T-cell (primary cell): ENCODE measurements at regions not wholly inside any gene's neighbourhood (a gene's known extent, or its start where the extent isn't known, plus 50 kb on each side); places are given as distances from the start of the nearest gene placed in this dataset.

Source experiments
- ATAC-seq, 4 experiments: fragments of 200-7000 bp in 3 of 4; fragments of 150-1000 bp in 1 of 4; cut with Tn5 transposase; replicated peaks in 1 of 4; 1 replicate in 3 of 4; 2 replicates in 1 of 4; pipeline ENCODE4 v1.10.0; 2021; ENCODE audit warnings: moderate library complexity in 3 of 4, mild to moderate bottlenecking in 2 of 4, moderate number of reproducible peaks in 1 of 4
- CTCF ChIA-PET, 2 donors: fragments of 300-600 bp; sonication (Branson Sonifier 250); formaldehyde crosslinking; loops; one replicate each; lab custom pipeline; 2022; ENCODE audit warnings: antibody characterized with exemption in 2 of 2; lab: Charles Lee
- POLR2A ChIA-PET, 2 donors: fragments of 300-600 bp; sonication (Branson Sonifier 250); formaldehyde crosslinking; loops; one replicate each; lab custom pipeline; 2022; ENCODE audit warnings: antibody characterized with exemption in 2 of 2; lab: Charles Lee
- DNase-seq, 35 experiments: peaks; one replicate each; pipeline versions ENCODE4 v3.0.0 to v3.0.0-alpha.2; 2013 to 2023
- H3K27ac ChIP-seq: one replicate; pipeline ENCODE4 v1.5.1; 2013; ENCODE audit warnings: low read length
- H3K27me3 ChIP-seq, 2 experiments: replicated peaks in 1 of 2; 1 replicate in 1 of 2; 2 replicates in 1 of 2; pipeline versions ENCODE4 v1.6.1 to v1.7.0; 2013; ENCODE audit warnings: low read length in 1 of 2, mixed read lengths in 1 of 2; ENCODE audit not compliant: control insufficient read depth in 2 of 2, insufficient read depth in 2 of 2; ENCODE audit errors: extremely low read depth in 1 of 2
- H3K36me3 ChIP-seq, 2 donors: 1 replicate in 1 of 2; 2 replicates in 1 of 2; pipeline versions ENCODE4 v1.6.1 to v1.7.0; 2013; ENCODE audit warnings: low read length in 1 of 2; ENCODE audit not compliant: control insufficient read depth in 2 of 2, insufficient read depth in 1 of 2; ENCODE audit errors: extremely low read depth in 1 of 2
- H3K4me1 ChIP-seq, 2 experiments: 1 replicate in 1 of 2; 2 replicates in 1 of 2; pipeline versions ENCODE4 v1.6.1 to v1.7.0; 2013; ENCODE audit warnings: low read length in 2 of 2, mixed read lengths in 1 of 2; ENCODE audit not compliant: insufficient read depth in 2 of 2, control insufficient read depth in 1 of 2; ENCODE audit errors: extremely low read depth in 1 of 2
- H3K4me3 ChIP-seq, 2 donors: 1 replicate in 1 of 2; 2 replicates in 1 of 2; pipeline versions ENCODE4 v1.5.1 to v1.7.0; 2013; ENCODE audit warnings: mild to moderate bottlenecking in 2 of 2, low read length in 1 of 2, moderate library complexity in 1 of 2; ENCODE audit not compliant: control insufficient read depth in 1 of 2; ENCODE audit errors: extremely low read depth in 1 of 2
- H3K9me3 ChIP-seq: 2 replicates; pipeline ENCODE4 v1.7.0; 2013
- H3K27ac Mint-ChIP-seq, 2 donors: one replicate each; pipeline ENCODE4 v1.8.0; 2020 to 2021; ENCODE audit warnings: mild to moderate bottlenecking in 2 of 2, mixed read lengths in 2 of 2
- H3K27me3 Mint-ChIP-seq, 2 donors: one replicate each; pipeline ENCODE4 v1.8.0; 2021 to 2022; ENCODE audit warnings: mixed read lengths in 2 of 2
- H3K36me3 Mint-ChIP-seq: one replicate; pipeline ENCODE4 v1.8.0; 2021; ENCODE audit warnings: mixed read lengths
- H3K4me1 Mint-ChIP-seq, 3 donors: one replicate each; pipeline ENCODE4 v1.8.0; 2020 to 2022; ENCODE audit warnings: mixed read lengths in 3 of 3, mild to moderate bottlenecking in 1 of 3
- H3K4me3 Mint-ChIP-seq, 3 donors: one replicate each; pipeline ENCODE4 v1.8.0; 2020 to 2022; ENCODE audit warnings: mild to moderate bottlenecking in 3 of 3, mixed read lengths in 3 of 3, moderate library complexity in 3 of 3
- H3K9me3 Mint-ChIP-seq, 3 donors: one replicate each; pipeline ENCODE4 v1.8.0; 2020 to 2022; ENCODE audit warnings: mixed read lengths in 3 of 3
- WGBS: methylation state at CpG from one replicate; pipeline ENCODE4 v1.1.5; 2013; ENCODE audit warnings: missing lambda C conversion rate; ENCODE audit not compliant: insufficient coverage; 5-methylcytosine and 5-hydroxymethylcytosine counted together

DNA sequence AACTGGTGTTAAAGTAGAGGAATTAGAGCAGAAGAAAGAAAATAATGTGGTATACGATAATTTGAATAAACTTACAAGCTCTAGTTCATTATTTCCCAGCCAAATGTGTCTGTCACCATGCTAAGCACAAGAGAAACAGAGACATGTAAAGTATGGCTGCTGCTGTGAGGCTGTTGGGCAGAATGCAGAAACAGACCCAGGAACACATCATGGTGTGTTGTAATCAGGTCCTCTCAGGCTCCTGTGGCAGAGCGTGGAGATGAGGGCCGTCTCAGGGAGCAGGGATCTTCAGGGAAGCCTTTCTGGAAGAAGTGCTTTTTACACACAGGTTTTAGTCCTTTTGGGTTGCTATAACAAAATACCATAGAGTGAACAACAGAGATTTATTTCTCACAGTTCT is 710.7 kb upstream of the SGCG start:
- no peaks in the 10 kb centered on the region for H3K27me3 ChIP-seq
- no peak for DNase-seq
- ChIA-PET POLR2A (no interaction called here), CTCF (no interaction called here)
- H3K27ac Mint-ChIP-seq, result no peak overlapping the region
- ATAC-seq, result no peak
- no peaks in the 10 kb centered on the region for H3K4me1 Mint-ChIP-seq
- H3K27ac ChIP-seq, result no peak overlapping the region
- no peaks in the 10 kb centered on the region for H3K9me3 ChIP-seq
- H3K36me3 ChIP-seq, result no peaks in the 10 kb centered on the region
- H3K4me3 ChIP-seq, result no peak overlapping the region
- no peaks in the 10 kb centered on the region for H3K4me1 ChIP-seq
- no peaks in the 10 kb centered on the region for H3K9me3 Mint-ChIP-seq
- no peaks in the 10 kb centered on the region for H3K27me3 Mint-ChIP-seq
- WGBS, result no CpG with 5 or more reads among the region's 3 CpGs
- H3K4me3 Mint-ChIP-seq, result no peak overlapping the region
- no peaks in the 10 kb centered on the region for H3K36me3 Mint-ChIP-seq

DNA sequence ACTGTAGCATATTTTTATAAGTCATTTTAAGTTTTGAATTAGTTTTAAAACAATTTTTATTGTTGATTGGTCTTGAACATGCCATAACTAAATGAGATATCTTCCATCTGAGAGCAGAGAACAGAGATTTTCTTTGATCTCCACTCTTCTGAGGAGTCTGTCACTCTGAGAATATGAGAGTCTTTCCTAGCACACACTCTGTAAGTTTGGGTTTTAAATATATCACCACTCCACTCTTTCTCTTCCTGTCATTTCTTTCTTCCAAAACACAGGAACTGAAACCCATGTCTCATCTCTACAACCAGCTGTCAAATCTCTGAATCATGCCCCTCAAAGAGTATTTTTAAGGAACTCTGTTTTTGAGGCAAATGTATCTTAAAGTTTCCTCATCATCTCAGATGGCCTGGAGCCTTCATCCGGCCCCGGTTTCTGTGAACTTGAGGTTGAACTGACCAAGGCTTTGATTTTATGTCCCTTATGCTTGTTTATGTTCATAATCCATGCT is 698.2 kb upstream of the SGCG start:
- no peak for DNase-seq
- no CpG with 5 or more reads among the region's 2 CpGs for whole genome bisulfite sequencing
- Histone ChIP-seq H3K36me3 (no peaks in the 10 kb centered on the region), H3K9me3 (peaks cover 3% of the 10 kb centered on the region), H3K4me1 (no peaks in the 10 kb centered on the region), H3K27ac (no peak overlapping the region), H3K4me3 (no peak overlapping the region), H3K27me3 (no peaks in the 10 kb centered on the region)
- H3K36me3 Mint-ChIP-seq, result no peaks in the 10 kb centered on the region
- H3K27me3 Mint-ChIP-seq, result no peaks in the 10 kb centered on the region
- no peak overlapping the region for H3K4me3 Mint-ChIP-seq
- peaks cover 0 to 7% (median 0%) of the 10 kb centered on the region in 3 donors for H3K9me3 Mint-ChIP-seq
- ChIA-PET CTCF (no interaction called here), POLR2A (no interaction called here)
- H3K4me1 Mint-ChIP-seq, result no peaks in the 10 kb centered on the region
- no peak overlapping the region for H3K27ac Mint-ChIP-seq
- no peak for ATAC-seq

DNA sequence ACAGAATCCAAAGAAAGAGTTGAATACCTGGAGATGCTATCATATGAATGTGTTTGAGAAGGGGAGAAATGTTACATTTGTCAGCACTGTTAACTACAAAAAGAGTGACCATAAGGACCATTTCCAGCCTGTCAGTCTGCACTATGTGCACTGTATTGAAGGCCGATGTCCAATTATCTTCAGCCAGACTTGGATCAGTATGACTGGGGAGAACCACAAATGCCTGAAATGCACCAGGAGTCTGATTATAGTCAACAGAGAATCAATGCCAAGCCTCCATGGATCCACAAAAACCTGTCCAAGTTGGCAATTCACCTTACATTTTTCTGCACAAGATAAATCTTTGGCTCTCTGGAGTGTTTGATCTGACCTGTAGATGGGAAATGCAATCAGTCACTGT is 697.5 kb upstream of the SGCG start:
- no peaks in the 10 kb centered on the region for H3K4me1 Mint-ChIP-seq
- POLR2A ChIA-PET, result no interaction called here

DNA sequence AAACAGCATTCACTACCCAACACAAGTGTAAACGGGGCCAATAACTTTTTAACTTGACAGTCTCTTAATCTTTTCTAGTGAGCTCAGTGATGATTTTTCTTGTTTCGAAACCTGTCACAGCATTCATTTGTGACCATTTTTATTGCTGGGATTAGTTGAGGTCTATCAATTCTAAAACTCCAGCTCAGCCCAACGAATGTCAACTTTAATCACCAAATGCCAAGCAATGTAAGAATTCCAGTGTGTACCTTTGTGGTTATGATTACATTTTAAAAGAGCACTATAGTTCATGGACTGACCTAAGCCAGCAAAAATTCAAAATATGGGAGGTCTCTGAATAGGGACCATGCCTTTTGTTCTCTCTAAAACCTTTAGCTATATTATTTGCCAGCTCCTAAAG is 694.3 kb upstream of the SGCG start:
- H3K9me3 ChIP-seq, result no peaks in the 10 kb centered on the region
- no peaks in the 10 kb centered on the region for H3K36me3 ChIP-seq
- no peak overlapping the region for H3K27ac ChIP-seq
- no peaks in the 10 kb centered on the region for H3K36me3 Mint-ChIP-seq
- no peaks in the 10 kb centered on the region for H3K27me3 Mint-ChIP-seq
- no peak overlapping the region for H3K4me3 ChIP-seq
- ChIA-PET POLR2A (no interaction called here), CTCF (no interaction called here)
- no peak for ATAC-seq
- no peaks in the 10 kb centered on the region for H3K27me3 ChIP-seq
- no peak overlapping the region for H3K4me3 Mint-ChIP-seq
- no CpG with 5 or more reads among the region's 3 CpGs for WGBS
- DNase-seq, result no peak
- H3K27ac Mint-ChIP-seq, result no peak overlapping the region
- H3K4me1 ChIP-seq, result no peaks in the 10 kb centered on the region
- peaks cover 0 to 5% (median 0%) of the 10 kb centered on the region in 3 donors for H3K9me3 Mint-ChIP-seq
- H3K4me1 Mint-ChIP-seq, result no peaks in the 10 kb centered on the region

More for the DNA sequence above, 697.5 kb upstream of the SGCG start:
- Histone ChIP-seq H3K27me3 (no peaks in the 10 kb centered on the region), H3K4me1 (no peaks in the 10 kb centered on the region), H3K27ac (no peak overlapping the region), H3K4me3 (no peak overlapping the region), H3K36me3 (no peaks in the 10 kb centered on the region), H3K9me3 (peaks cover 3% of the 10 kb centered on the region)
- Mint-ChIP-seq H3K4me3 (no peak overlapping the region), H3K27ac (no peak overlapping the region), H3K9me3 (peaks cover 0 to 7% (median 0%) of the 10 kb centered on the region in 3 donors), H3K27me3 (no peaks in the 10 kb centered on the region), H3K36me3 (no peaks in the 10 kb centered on the region)
- WGBS, result no CpG with 5 or more reads among the region's 1 CpG
- no peak for DNase-seq
- CTCF ChIA-PET, result no interaction called here
- no peak for ATAC-seq

DNA sequence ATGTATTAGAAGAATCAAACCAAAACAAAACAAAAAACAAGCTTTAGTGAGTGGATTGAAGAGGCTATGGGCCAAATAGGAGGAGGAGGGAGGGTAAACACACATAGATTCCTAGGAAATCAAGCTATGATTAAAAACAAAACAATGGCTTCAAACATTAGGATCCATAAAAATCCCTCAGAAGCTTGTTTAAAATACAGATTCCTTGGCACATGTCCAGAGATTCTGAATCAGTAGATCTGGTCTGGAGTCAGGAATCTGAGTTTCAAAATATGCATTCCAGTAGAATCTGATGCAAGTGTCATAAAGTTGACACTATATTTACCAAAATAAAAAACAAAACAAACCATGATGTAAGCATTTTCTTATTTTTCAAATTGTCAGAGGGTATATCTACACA is 692.8 kb upstream of the SGCG start:
- Mint-ChIP-seq H3K27me3 (no peaks in the 10 kb centered on the region), H3K4me3 (no peak overlapping the region), H3K27ac (no peak overlapping the region), H3K4me1 (no peaks in the 10 kb centered on the region), H3K36me3 (no peaks in the 10 kb centered on the region), H3K9me3 (peaks cover 0 to 5% (median 3%) of the 10 kb centered on the region in 3 donors)
- Histone ChIP-seq H3K4me1 (no peaks in the 10 kb centered on the region), H3K36me3 (no peaks in the 10 kb centered on the region), H3K4me3 (no peak overlapping the region), H3K27me3 (no peaks in the 10 kb centered on the region), H3K27ac (no peak overlapping the region), H3K9me3 (no peaks in the 10 kb centered on the region)
- ATAC-seq (no peak), DNase-seq (no peak)
- ChIA-PET CTCF (no interaction called here), POLR2A (no interaction called here)

DNA sequence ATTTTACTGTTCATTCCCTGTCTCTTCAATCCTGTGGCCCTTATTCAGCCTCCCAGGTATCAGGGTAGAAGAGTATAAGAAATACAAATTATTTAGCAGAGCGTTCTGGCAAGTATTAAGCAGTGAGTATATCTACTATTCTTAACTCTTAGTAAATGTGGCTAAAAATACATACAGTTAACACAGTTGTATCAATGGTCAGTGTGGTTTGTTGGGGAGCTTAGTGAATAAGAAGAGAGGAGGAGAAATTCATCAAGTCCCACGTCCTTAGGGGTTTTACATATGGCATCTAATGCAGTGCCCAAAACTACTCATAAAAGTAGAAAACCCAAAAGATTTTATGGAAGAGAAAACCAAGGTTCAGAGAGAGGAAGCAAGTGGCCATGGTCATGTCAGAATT is 691.0 kb upstream of the SGCG start:
- ChIA-PET POLR2A (no interaction called here), CTCF (no interaction called here)
- Histone ChIP-seq H3K4me3 (no peak overlapping the region), H3K27ac (no peak overlapping the region), H3K4me1 (no peaks in the 10 kb centered on the region), H3K9me3 (no peaks in the 10 kb centered on the region), H3K36me3 (no peaks in the 10 kb centered on the region), H3K27me3 (no peaks in the 10 kb centered on the region)
- H3K4me3 Mint-ChIP-seq, result no peak overlapping the region
- no peaks in the 10 kb centered on the region for H3K36me3 Mint-ChIP-seq
- H3K9me3 Mint-ChIP-seq, result peaks cover 0 to 5% (median 3%) of the 10 kb centered on the region in 3 donors
- no peaks in the 10 kb centered on the region for H3K27me3 Mint-ChIP-seq
- H3K4me1 Mint-ChIP-seq, result no peaks in the 10 kb centered on the region
- ATAC-seq (no peak), DNase-seq (no peak)
- H3K27ac Mint-ChIP-seq, result no peak overlapping the region
- no CpG with 5 or more reads among the region's 2 CpGs for WGBS

DNA sequence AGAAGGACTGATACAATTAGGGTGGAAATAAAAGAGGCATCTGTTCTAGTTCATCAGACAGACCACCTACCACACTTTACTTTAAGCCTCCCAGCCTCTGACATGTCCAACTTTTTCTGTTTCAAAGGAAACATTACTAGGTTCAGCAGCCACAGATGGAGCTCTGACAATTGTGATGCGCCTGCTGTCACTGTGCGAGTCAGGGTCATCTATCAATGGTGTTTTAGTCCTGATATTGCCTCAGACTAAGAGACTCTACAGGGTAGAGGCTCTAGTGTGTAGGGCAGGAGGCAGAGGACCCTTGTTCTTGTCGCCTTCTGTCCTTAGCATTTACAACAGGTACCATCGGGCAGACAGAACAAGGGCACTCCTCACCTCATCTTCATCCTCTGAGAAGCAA is 685.0 kb upstream of the SGCG start:
- ATAC-seq (no peak), DNase-seq (no peak)
- H3K27ac ChIP-seq, result no peak overlapping the region
- H3K4me3 ChIP-seq, result no peak overlapping the region
- CTCF ChIA-PET, result no interaction called here
- Mint-ChIP-seq H3K4me1 (no peaks in the 10 kb centered on the region), H3K36me3 (no peaks in the 10 kb centered on the region), H3K27ac (no peak overlapping the region), H3K27me3 (peaks cover 0 to 2% of the 10 kb centered on the region in 2 donors), H3K9me3 (peaks cover 0 to 5% (median 3%) of the 10 kb centered on the region in 3 donors), H3K4me3 (no peak overlapping the region)
- H3K9me3 ChIP-seq, result no peaks in the 10 kb centered on the region
- no peaks in the 10 kb centered on the region for H3K36me3 ChIP-seq
- no peaks in the 10 kb centered on the region for H3K4me1 ChIP-seq
- no CpG with 5 or more reads among the region's 4 CpGs for WGBS
- POLR2A ChIA-PET, result no interaction called here
- peaks cover 0 to 2% of the 10 kb centered on the region in 2 experiments for H3K27me3 ChIP-seq
